Smooth muscle cell (in vitro differentiated cells): ENCODE measurements at regions not wholly inside any gene's neighbourhood (a gene's known extent, or its start where the extent isn't known, plus 50 kb on each side); places are given as distances from the start of the nearest gene placed in this dataset.
"Not testable (repeated sequence)": the region's sequence is repeated elsewhere in the genome, so short reads cannot be mapped to it uniquely, and the experiment has no call there.

ENCODE experiments used
- DNase-seq: peaks from one replicate; lab custom pipeline; 2025; ENCODE audit not compliant: unreplicated experiment; lab: John Stamatoyannopoulos, UW
- H2AFZ ChIP-seq: fragments of 200-600 bp; sonication (generic); 2 replicates; pipeline ENCODE4 v1.6.0; 2016; ENCODE audit warnings: antibody characterized with exemption, low read depth, mild to moderate bottlenecking
- H3F3A ChIP-seq: fragments of 200-600 bp; sonication (generic); 2 replicates; pipeline ENCODE4 v1.6.0; 2017; ENCODE audit warnings: antibody characterized with exemption, low read depth
- H3K27ac ChIP-seq: fragments of 200-600 bp; sonication (generic); 2 replicates; pipeline ENCODE4 v1.5.1; 2016; ENCODE audit warnings: low read depth, mild to moderate bottlenecking
- H3K27me3 ChIP-seq: fragments of 200-600 bp; sonication (generic); 2 replicates; pipeline ENCODE4 v1.6.1; 2016; ENCODE audit warnings: low read depth, mild to moderate bottlenecking
- H3K36me3 ChIP-seq: fragments of 200-600 bp; sonication (generic); 2 replicates; pipeline ENCODE4 v1.5.1; 2016; ENCODE audit warnings: low read depth
- H3K4me1 ChIP-seq: fragments of 200-600 bp; sonication (generic); 2 replicates; pipeline ENCODE4 v1.5.1; 2016; ENCODE audit warnings: low read depth
- H3K4me2 ChIP-seq: fragments of 200-600 bp; sonication (generic); 2 replicates; pipeline ENCODE4 v1.6.0; 2016; ENCODE audit warnings: mild to moderate bottlenecking
- H3K4me3 ChIP-seq: fragments of 200-600 bp; sonication (generic); 2 replicates; pipeline ENCODE4 v1.5.1; 2016; ENCODE audit warnings: mild to moderate bottlenecking
- H3K79me2 ChIP-seq: fragments of 200-600 bp; sonication (generic); 2 replicates; pipeline ENCODE4 v1.6.0; 2016; ENCODE audit warnings: low read depth, mild to moderate bottlenecking
- H3K9ac ChIP-seq: fragments of 200-600 bp; sonication (generic); 2 replicates; pipeline ENCODE4 v1.6.0; 2016; ENCODE audit warnings: low read depth
- H3K9me3 ChIP-seq: fragments of 200-600 bp; sonication (generic); replicated peaks from 2 replicates; pipeline ENCODE4 v1.5.1; 2016; ENCODE audit warnings: low read depth
- H4K20me1 ChIP-seq: fragments of 200-600 bp; sonication (generic); 2 replicates; pipeline ENCODE4 v1.6.0; 2016; ENCODE audit warnings: low read depth
- WGBS: methylation state at CpG from one replicate; pipeline ENCODE4 v1.1.7; 2016; ENCODE audit warnings: low lambda C conversion rate; 5-methylcytosine and 5-hydroxymethylcytosine counted together
- TF ChIP-seq, protein P1 (sequence below): fragments of 200-600 bp; sonication (generic); IDR thresholded peaks from 2 replicates; pipeline ENCODE4 v1.5.1; 2017; ENCODE audit warnings: borderline replicate concordance, mild to moderate bottlenecking, antibody characterized with exemption; ENCODE audit not compliant: insufficient read depth, poor library complexity, severe bottlenecking

DNA sequence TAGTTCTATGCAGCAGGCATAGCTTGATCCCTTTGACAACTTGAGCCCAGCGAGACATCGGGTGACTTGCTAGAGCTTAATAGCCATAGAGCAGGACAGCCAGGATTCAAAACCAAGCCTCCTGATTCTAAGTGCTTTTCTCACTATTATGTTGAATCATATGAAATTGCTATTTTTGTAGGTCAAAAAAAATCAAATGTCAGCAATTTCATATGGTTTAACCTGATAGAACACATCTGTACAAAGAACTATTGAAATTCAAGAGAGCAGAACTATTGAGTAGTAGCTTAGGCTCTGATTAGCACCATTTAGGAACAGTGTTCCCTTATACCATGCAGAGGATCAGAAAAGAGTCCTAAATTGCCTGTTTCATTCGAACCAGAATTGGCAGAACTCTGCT, 132.0 kb downstream of the EMP1 start:
- no peaks in the 10 kb centered on the region for H3K4me1 ChIP-seq
- 90% methylated on average over 3 of the region's 3 CpGs for WGBS

DNA sequence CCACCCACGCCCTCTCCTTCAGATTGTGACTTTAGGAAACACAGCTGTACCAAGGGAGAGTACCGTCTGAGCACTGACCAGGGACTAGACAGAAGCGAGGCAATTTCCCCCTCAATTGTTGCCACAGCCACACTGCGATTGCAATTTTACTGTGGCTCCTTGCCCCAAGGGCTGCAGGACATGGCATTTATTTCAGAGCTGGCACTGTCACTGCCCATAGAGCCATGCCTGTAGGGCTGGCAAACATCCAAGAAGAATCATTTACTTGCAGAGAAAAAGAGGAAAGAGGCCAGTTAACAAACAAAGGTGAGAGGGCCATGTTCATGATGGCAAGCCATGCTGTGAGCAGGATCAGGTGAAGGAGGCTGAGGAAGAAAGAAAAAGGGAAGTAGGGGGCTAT, 129.6 kb downstream of the EMP1 start:
- no peak overlapping the region for H2AFZ ChIP-seq
- H3K36me3 ChIP-seq, result no peaks in the 10 kb centered on the region
- no peak overlapping the region for H3K9ac ChIP-seq
- no peak overlapping the region for H3K4me3 ChIP-seq
- H3K4me2 ChIP-seq, result no peak overlapping the region
- no peak for DNase-seq
- 90% methylated on average over 4 of the region's 4 CpGs for WGBS
- no peak overlapping the region for H3K27ac ChIP-seq
- TF ChIP-seq, protein P1, sequence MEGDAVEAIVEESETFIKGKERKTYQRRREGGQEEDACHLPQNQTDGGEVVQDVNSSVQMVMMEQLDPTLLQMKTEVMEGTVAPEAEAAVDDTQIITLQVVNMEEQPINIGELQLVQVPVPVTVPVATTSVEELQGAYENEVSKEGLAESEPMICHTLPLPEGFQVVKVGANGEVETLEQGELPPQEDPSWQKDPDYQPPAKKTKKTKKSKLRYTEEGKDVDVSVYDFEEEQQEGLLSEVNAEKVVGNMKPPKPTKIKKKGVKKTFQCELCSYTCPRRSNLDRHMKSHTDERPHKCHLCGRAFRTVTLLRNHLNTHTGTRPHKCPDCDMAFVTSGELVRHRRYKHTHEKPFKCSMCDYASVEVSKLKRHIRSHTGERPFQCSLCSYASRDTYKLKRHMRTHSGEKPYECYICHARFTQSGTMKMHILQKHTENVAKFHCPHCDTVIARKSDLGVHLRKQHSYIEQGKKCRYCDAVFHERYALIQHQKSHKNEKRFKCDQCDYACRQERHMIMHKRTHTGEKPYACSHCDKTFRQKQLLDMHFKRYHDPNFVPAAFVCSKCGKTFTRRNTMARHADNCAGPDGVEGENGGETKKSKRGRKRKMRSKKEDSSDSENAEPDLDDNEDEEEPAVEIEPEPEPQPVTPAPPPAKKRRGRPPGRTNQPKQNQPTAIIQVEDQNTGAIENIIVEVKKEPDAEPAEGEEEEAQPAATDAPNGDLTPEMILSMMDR, result no peak
- no peaks in the 10 kb centered on the region for H3K27me3 ChIP-seq
- no peaks in the 10 kb centered on the region for H3K79me2 ChIP-seq
- no peaks in the 10 kb centered on the region for H3K4me1 ChIP-seq
- no peaks in the 10 kb centered on the region for H3K9me3 ChIP-seq
- no peaks in the 10 kb centered on the region for H4K20me1 ChIP-seq
- no peaks in the 10 kb centered on the region for H3F3A ChIP-seq

More for the DNA sequence above, 132.0 kb downstream of the EMP1 start:
- Histone ChIP-seq H2AFZ (no peak overlapping the region), H3K4me3 (no peak overlapping the region), H3F3A (no peaks in the 10 kb centered on the region), H3K27ac (no peak overlapping the region), H3K9me3 (no peaks in the 10 kb centered on the region), H4K20me1 (no peaks in the 10 kb centered on the region), H3K9ac (no peak overlapping the region), H3K79me2 (no peaks in the 10 kb centered on the region), H3K27me3 (no peaks in the 10 kb centered on the region), H3K36me3 (no peaks in the 10 kb centered on the region), H3K4me2 (no peak overlapping the region)
- TF ChIP-seq, protein P1, result no peak
- no peak for DNase-seq

DNA sequence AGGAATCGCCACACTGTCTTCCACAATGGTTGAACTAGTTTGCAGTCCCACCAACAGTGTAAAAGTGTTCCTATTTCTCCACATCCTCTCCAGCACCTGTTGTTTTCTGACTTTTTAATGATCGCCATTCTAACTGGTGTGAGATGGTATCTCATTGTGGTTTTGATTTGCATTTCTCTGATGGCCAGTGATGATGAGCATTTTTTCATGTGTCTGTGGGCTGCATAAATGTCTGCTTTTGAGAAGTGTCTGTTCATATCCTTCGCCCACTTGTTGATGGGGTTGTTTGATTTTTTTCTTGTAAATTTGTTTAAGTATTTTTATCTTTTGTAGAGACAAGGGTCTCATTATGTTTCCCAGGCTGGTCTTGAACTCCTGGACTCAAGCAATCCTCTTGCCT, 128.5 kb downstream of the EMP1 start:
- not testable (repeated sequence) for H2AFZ ChIP-seq, H3K4me1 ChIP-seq, H3F3A ChIP-seq, H3K79me2 ChIP-seq, H4K20me1 ChIP-seq, H3K27ac ChIP-seq, DNase-seq, H3K36me3 ChIP-seq, H3K4me2 ChIP-seq, H3K9me3 ChIP-seq, H3K27me3 ChIP-seq, H3K4me3 ChIP-seq, H3K9ac ChIP-seq
- 83% methylated on average over 3 of the region's 3 CpGs for WGBS

DNA sequence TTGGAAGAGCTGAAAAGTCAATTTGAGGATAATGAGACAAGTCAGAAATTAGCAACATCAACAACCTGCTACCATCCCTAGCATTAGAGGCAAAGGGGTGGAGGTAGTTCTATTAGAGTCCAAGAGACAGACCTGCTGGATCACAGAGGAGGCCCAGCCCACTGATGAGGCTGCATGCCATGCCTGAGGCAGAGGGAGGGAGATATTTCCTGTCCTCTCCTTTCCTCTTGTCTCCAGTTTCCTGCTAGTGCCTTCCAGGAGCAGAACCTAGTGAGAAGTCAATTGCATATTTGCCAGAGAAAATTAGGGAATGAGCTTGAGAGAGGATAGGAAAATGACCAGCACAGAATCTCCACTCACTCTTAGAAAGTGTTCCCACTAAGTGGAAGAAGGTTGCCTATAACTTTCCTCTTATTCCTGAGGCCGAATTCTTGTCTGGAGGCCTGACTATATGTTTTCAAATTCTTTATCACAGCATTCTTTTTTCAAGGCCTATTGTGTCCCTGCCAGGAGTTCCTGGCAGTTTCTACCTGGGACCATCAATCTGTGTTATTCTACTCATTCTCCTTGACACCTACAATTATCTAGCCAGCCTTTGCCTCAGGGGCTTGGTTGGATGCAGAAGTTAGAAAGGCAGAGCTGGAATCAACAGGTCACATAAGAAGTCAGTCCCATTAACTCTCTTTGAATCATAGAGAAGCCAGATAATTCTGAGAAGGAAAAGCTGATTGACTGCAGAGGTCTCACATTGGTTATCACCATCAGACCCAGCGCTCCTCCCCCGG, 121.9 kb downstream of the EMP1 start:
- Histone ChIP-seq H4K20me1 (no peaks in the 10 kb centered on the region), H3K36me3 (no peaks in the 10 kb centered on the region), H3K4me2 (no peak overlapping the region), H2AFZ (no peak overlapping the region), H3K27ac (no peak overlapping the region), H3K27me3 (no peaks in the 10 kb centered on the region), H3K4me3 (no peak overlapping the region), H3K9ac (no peak overlapping the region), H3K4me1 (no peaks in the 10 kb centered on the region), H3K9me3 (no peaks in the 10 kb centered on the region), H3K79me2 (no peaks in the 10 kb centered on the region), H3F3A (no peaks in the 10 kb centered on the region)
- WGBS, result 72% methylated on average over 3 of the region's 3 CpGs
- DNase-seq, result no peak
- TF ChIP-seq, protein P1, result no peak
